Activated naive CD4-positive, alpha-beta T cell treated with anti-CD3 and anti-CD28 coated beads for 36 hours (primary cell): ENCODE measurements at regions not wholly inside any gene's neighbourhood (a gene's known extent, or its start where the extent isn't known, plus 50 kb on each side); places are given as distances from the start of the nearest gene placed in this dataset.
"Not testable (repeated sequence)": the region's sequence is repeated elsewhere in the genome, so short reads cannot be mapped to it uniquely, and the experiment has no call there.

ENCODE experiments used
- CTCF ChIA-PET: fragments of 350-600 bp; sonication (Branson Sonifier 250); formaldehyde crosslinking; loops from one replicate; lab custom pipeline; 2021; ENCODE audit warnings: antibody characterized with exemption; lab: Charles Lee
- DNase-seq: peaks from one replicate; pipeline ENCODE4 v3.0.0-alpha.2; 2020
- H3K27ac Mint-ChIP-seq: one replicate; pipeline ENCODE4 v1.8.0; 2021; ENCODE audit warnings: mild to moderate bottlenecking, mixed read lengths
- H3K27me3 Mint-ChIP-seq: one replicate; pipeline ENCODE4 v1.8.0; 2021; ENCODE audit warnings: low read depth, mixed read lengths
- H3K36me3 Mint-ChIP-seq: one replicate; pipeline ENCODE4 v1.8.0; 2021; ENCODE audit warnings: low read depth, mixed read lengths
- H3K4me1 Mint-ChIP-seq: one replicate; pipeline ENCODE4 v1.8.0; 2021; ENCODE audit warnings: low read depth, mixed read lengths
- H3K4me3 Mint-ChIP-seq: one replicate; pipeline ENCODE4 v1.8.0; 2021; ENCODE audit warnings: mild to moderate bottlenecking, moderate library complexity, mixed read lengths
- H3K9me3 Mint-ChIP-seq: one replicate; pipeline ENCODE4 v1.8.0; 2021; ENCODE audit warnings: mixed read lengths
- intact Hi-C: fragments of 100-400 bp; cut with micrococcal nuclease; formaldehyde crosslinking; loops from one replicate; pipeline ENCODE4 v1.15.1; 2023

- CTCF ChIA-PET, result no interaction called here
- H3K36me3 Mint-ChIP-seq, result no peaks in the 10 kb centered on the region
- DNase-seq, result no peak
- intact Hi-C loops, result no loop called here
- H3K4me3 Mint-ChIP-seq, result no peak overlapping the region
- H3K4me1 Mint-ChIP-seq, result no peaks in the 10 kb centered on the region
- H3K27ac Mint-ChIP-seq, result no peak overlapping the region
- no peaks in the 10 kb centered on the region for H3K9me3 Mint-ChIP-seq
- H3K27me3 Mint-ChIP-seq, result no peaks in the 10 kb centered on the region
Observed at GRCh38 chrY:15871570-15871969, 1347.2 kb downstream of the NLGN4Y start.

GRCh38 chrY:15875881-15876280, 1351.6 kb downstream of the NLGN4Y start:
- H3K27ac Mint-ChIP-seq, DNase-seq, H3K27me3 Mint-ChIP-seq, intact Hi-C loops, H3K36me3 Mint-ChIP-seq, H3K4me1 Mint-ChIP-seq, CTCF ChIA-PET, H3K4me3 Mint-ChIP-seq, H3K9me3 Mint-ChIP-seq: not testable (repeated sequence)

GRCh38 chrY:15903524-15903923, 1379.2 kb downstream of the NLGN4Y start:
- H3K4me3 Mint-ChIP-seq, CTCF ChIA-PET, H3K27ac Mint-ChIP-seq, H3K9me3 Mint-ChIP-seq, H3K27me3 Mint-ChIP-seq, H3K36me3 Mint-ChIP-seq, DNase-seq, intact Hi-C loops, H3K4me1 Mint-ChIP-seq: not testable (repeated sequence)

- H3K9me3 Mint-ChIP-seq, result peaks cover 2% of the 10 kb centered on the region
- intact Hi-C loops, result no loop called here
- CTCF ChIA-PET, result no interaction called here
Observed at GRCh38 chrY:15905557-15905956, 1381.2 kb downstream of the NLGN4Y start.

DNA sequence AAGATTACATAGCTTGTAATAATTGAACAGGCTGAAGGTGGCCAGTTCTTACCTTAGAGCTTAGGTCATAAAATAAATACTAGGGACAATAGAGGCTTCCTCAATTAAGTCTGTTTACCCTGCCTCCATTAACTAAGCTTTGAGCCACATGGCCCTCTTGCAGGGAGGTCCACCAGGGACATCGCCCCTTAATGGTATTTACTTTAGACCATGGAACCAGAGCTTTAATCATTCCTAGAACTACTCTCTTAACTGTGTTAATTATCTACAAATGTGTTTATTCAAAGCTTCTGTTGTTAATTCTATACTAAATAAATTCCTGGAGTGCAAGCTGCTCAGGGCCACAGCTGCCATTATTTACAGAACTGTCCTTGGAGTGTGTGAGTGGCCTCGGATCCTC, 1402.2 kb downstream of the NLGN4Y start:
- Mint-ChIP-seq H3K9me3 (peaks cover 2% of the 10 kb centered on the region), H3K27me3 (no peaks in the 10 kb centered on the region), H3K27ac (no peak overlapping the region), H3K4me1 (no peaks in the 10 kb centered on the region), H3K4me3 (no peak overlapping the region), H3K36me3 (no peaks in the 10 kb centered on the region)
- intact Hi-C loops, result no loop called here
- DNase-seq, result no peak
- CTCF ChIA-PET, result no interaction called here

More at GRCh38 chrY:15905557-15905956, 1381.2 kb downstream of the NLGN4Y start:
- H3K4me1 Mint-ChIP-seq, result no peaks in the 10 kb centered on the region
- no peak overlapping the region for H3K27ac Mint-ChIP-seq
- H3K36me3 Mint-ChIP-seq, result no peaks in the 10 kb centered on the region
- H3K4me3 Mint-ChIP-seq, result no peak overlapping the region
- no peak for DNase-seq
- no peaks in the 10 kb centered on the region for H3K27me3 Mint-ChIP-seq

GRCh38 chrY:15938791-15939190, 1414.5 kb downstream of the NLGN4Y start:
- H3K4me1 Mint-ChIP-seq, result no peaks in the 10 kb centered on the region
- intact Hi-C loops, result no loop called here
- H3K9me3 Mint-ChIP-seq, result peaks cover 3% of the 10 kb centered on the region
- CTCF ChIA-PET, result no interaction called here
- no peak overlapping the region for H3K27ac Mint-ChIP-seq
- H3K27me3 Mint-ChIP-seq, result no peaks in the 10 kb centered on the region
- H3K36me3 Mint-ChIP-seq, result no peaks in the 10 kb centered on the region
- no peak overlapping the region for H3K4me3 Mint-ChIP-seq
- no peak for DNase-seq

- Mint-ChIP-seq H3K9me3 (no peaks in the 10 kb centered on the region), H3K27me3 (no peaks in the 10 kb centered on the region), H3K4me1 (no peaks in the 10 kb centered on the region), H3K4me3 (no peak overlapping the region), H3K27ac (no peak overlapping the region), H3K36me3 (no peaks in the 10 kb centered on the region)
- intact Hi-C loops, result no loop called here
- DNase-seq, result no peak
- CTCF ChIA-PET, result no interaction called here
Observed at GRCh38 chrY:15951041-15951440, 1426.7 kb downstream of the NLGN4Y start.

- CTCF ChIA-PET, result no interaction called here
- intact Hi-C loops, result no loop called here
- no peaks in the 10 kb centered on the region for H3K27me3 Mint-ChIP-seq
- H3K4me3 Mint-ChIP-seq, result no peak overlapping the region
- H3K9me3 Mint-ChIP-seq, result peaks cover 2% of the 10 kb centered on the region
- no peak overlapping the region for H3K27ac Mint-ChIP-seq
- no peaks in the 10 kb centered on the region for H3K4me1 Mint-ChIP-seq
- no peaks in the 10 kb centered on the region for H3K36me3 Mint-ChIP-seq
- DNase-seq, result no peak
Observed at GRCh38 chrY:15968800-15969199, 1444.5 kb downstream of the NLGN4Y start.

GRCh38 chrY:15973200-15973599, 1448.9 kb downstream of the NLGN4Y start:
- CTCF ChIA-PET, result no interaction called here
- Mint-ChIP-seq H3K36me3 (no peaks in the 10 kb centered on the region), H3K9me3 (peaks cover 2% of the 10 kb centered on the region), H3K4me3 (no peak overlapping the region), H3K4me1 (no peaks in the 10 kb centered on the region), H3K27me3 (no peaks in the 10 kb centered on the region), H3K27ac (no peak overlapping the region)
- intact Hi-C loops, result no loop called here
- DNase-seq, result no peak

- Mint-ChIP-seq H3K4me3 (no peak overlapping the region), H3K36me3 (no peaks in the 10 kb centered on the region), H3K4me1 (no peaks in the 10 kb centered on the region), H3K27me3 (no peaks in the 10 kb centered on the region), H3K9me3 (no peaks in the 10 kb centered on the region), H3K27ac (no peak overlapping the region)
- intact Hi-C loops, result no loop called here
- CTCF ChIA-PET, result no interaction called here
- no peak for DNase-seq
Observed at GRCh38 chrY:15976771-15977170, 1452.4 kb downstream of the NLGN4Y start.

GRCh38 chrY:15978503-15978902, 1454.2 kb downstream of the NLGN4Y start:
- no peak for DNase-seq
- Mint-ChIP-seq H3K9me3 (no peaks in the 10 kb centered on the region), H3K4me3 (no peak overlapping the region), H3K36me3 (no peaks in the 10 kb centered on the region), H3K4me1 (no peaks in the 10 kb centered on the region), H3K27ac (no peak overlapping the region), H3K27me3 (no peaks in the 10 kb centered on the region)
- CTCF ChIA-PET, result no interaction called here
- intact Hi-C loops, result no loop called here

DNA sequence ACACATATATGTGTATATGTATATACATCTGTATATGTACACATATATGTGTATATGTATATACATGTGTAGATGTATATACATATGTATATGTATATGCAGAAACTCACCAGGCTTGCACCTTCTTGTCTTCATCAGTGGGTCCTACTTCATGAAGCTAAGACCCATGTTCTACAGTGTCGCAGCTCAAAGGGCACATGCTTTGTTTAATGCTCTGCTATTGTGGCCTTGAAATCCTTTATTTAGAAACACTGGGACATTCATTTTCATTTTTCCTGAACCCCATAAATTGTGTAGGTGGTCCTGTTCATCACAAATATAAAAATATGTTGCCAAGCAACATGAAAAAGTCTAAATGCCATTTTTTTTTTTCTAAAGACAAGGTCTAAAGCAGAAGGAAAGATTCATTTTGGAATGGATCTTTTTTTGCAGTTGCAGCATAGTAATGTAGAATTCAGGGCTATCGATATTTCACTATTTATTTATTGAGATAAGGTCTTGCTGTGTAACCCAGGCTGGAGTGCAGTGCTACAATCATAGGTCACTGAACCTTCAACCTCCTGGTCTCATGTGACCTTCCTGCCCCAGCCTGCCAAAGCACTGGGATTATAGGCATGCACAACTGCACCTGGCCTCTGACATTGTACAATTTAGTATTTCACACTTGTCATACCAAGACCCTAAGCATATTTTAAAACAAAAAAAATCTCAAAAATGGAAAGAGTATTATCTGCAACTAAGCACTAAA, 1460.5 kb downstream of the NLGN4Y start:
- Mint-ChIP-seq H3K9me3 (peaks cover 6% of the 10 kb centered on the region), H3K4me3 (no peak overlapping the region), H3K4me1 (no peaks in the 10 kb centered on the region), H3K27me3 (no peaks in the 10 kb centered on the region), H3K36me3 (no peaks in the 10 kb centered on the region), H3K27ac (no peak overlapping the region)
- CTCF ChIA-PET, result no interaction called here
- no peak for DNase-seq
- intact Hi-C loops, result no loop called here

- no peak for DNase-seq
- no peaks in the 10 kb centered on the region for H3K36me3 Mint-ChIP-seq
- CTCF ChIA-PET, result no interaction called here
Observed at GRCh38 chrY:15996014-15996413, 1471.7 kb downstream of the NLGN4Y start.

More at GRCh38 chrY:15996014-15996413, 1471.7 kb downstream of the NLGN4Y start:
- Mint-ChIP-seq H3K4me1 (no peaks in the 10 kb centered on the region), H3K27me3 (no peaks in the 10 kb centered on the region), H3K9me3 (no peaks in the 10 kb centered on the region), H3K27ac (no peak overlapping the region), H3K4me3 (no peak overlapping the region)
- intact Hi-C loops, result no loop called here
